AG09309 (cell line): ENCODE measurements at regions not wholly inside any gene's neighbourhood (a gene's known extent, or its start where the extent isn't known, plus 50 kb on each side); places are given as distances from the start of the nearest gene placed in this dataset.

Experiments used
- DNase-seq: peaks from one replicate; pipeline ENCODE4 v3.0.0-alpha.2; 2010; ENCODE audit warnings: low read depth
- H3K4me3 ChIP-seq: 2 replicates; pipeline ENCODE4 v1.5.1; 2011; ENCODE audit warnings: mild to moderate bottlenecking, low read depth, low read length, moderate library complexity; ENCODE audit not compliant: control insufficient read depth
- TF ChIP-seq, protein P1 (sequence below): IDR thresholded peaks from 2 replicates; pipeline ENCODE4 v1.5.1; 2011; ENCODE audit warnings: mild to moderate bottlenecking, low read depth, low read length, inconsistent platforms; ENCODE audit not compliant: insufficient read depth, control insufficient read depth; ENCODE audit errors: missing control alignments

DNA sequence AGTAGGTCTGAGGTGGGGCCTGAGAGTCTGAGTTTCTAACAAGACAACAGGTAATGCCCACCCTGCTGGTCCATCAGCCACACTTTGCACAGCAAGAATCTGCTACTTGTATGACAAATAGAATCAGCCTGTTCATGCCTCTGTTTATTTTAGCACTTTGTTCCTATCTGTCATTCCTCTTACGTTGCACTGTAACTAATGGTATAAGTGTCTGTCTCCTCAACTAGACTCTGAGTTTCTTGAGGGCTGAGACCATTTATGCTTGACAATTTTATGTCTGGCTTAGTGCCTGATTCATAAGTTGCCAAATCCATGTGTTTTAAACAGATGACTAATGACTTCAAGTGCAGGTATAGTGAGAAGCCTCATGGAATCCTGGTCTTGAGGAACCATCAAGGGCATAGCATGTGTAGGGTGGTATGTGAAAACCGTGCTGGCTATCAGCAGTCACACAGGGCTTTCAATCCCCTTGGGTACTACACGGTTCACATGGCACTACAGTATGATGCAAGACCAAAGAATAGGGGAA is 209.7 kb downstream of the C11orf91 start:
- no peak overlapping the region for H3K4me3 ChIP-seq
- TF ChIP-seq, protein P1, sequence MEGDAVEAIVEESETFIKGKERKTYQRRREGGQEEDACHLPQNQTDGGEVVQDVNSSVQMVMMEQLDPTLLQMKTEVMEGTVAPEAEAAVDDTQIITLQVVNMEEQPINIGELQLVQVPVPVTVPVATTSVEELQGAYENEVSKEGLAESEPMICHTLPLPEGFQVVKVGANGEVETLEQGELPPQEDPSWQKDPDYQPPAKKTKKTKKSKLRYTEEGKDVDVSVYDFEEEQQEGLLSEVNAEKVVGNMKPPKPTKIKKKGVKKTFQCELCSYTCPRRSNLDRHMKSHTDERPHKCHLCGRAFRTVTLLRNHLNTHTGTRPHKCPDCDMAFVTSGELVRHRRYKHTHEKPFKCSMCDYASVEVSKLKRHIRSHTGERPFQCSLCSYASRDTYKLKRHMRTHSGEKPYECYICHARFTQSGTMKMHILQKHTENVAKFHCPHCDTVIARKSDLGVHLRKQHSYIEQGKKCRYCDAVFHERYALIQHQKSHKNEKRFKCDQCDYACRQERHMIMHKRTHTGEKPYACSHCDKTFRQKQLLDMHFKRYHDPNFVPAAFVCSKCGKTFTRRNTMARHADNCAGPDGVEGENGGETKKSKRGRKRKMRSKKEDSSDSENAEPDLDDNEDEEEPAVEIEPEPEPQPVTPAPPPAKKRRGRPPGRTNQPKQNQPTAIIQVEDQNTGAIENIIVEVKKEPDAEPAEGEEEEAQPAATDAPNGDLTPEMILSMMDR = no peak
- DNase-seq = no peak

DNA sequence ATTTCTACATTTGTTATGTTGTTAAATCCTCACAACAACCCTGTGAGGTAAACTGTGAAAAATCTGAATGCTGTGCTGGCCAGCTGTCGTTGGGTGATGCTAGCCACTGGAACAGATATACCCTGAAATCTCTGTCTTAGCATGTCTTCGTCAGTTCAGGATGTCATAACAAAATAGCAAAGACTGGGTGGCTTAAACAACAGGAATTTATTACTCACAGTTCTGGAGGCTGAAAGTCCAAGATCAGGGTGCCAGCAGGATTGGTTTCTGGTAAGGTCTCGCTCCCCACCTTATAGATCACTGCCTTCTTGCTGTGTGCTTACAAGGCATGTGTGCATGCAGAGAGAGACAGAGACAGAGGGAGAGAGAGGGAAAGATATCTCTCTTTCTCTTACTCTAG is 211.7 kb downstream of the C11orf91 start:
- no peak for DNase-seq
- TF ChIP-seq, protein P1 = no peak
- no peak overlapping the region for H3K4me3 ChIP-seq

DNA sequence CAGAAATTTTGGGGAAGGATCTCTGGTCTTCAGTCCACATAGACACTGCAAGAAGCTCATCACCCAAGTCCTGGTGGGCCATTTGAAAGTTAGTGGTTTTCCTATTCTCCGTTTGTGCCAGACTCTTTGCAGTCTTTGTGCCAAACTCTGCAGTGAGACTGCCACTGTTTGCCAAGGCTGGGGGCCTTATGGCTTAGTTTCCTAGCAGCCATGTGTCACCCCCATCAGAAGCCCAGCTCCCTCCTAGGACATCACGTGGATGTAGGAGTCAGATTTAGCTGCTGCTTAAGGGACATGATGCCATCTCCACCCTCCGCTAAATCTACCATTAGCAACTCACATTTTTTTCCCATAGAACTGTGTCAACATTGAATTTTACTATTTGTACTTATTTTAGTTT is 220.0 kb downstream of the C11orf91 start:
- no peak overlapping the region for H3K4me3 ChIP-seq
- no peak for DNase-seq
- TF ChIP-seq, protein P1 = no peak

DNA sequence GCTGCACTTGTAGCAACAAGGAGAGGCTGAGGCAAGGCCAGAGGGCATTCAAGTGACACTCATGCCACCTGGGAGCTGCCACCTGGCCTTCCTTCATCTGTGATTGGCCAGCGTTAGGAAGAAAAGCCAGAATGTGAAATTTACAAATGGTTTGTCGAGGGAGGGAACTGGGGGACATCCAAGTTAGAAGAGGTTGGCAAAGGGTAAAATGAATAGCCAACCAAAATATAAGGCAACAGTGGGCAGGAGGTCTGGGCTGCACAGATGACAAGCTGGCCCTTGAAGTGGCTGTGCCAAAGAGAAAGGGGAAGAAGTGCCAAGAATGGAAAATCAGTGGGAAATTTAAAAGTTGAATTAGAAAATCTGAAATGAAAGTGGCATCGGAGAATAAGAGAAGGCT is 221.4 kb downstream of the C11orf91 start:
- no peak for DNase-seq
- TF ChIP-seq, protein P1 = no peak
- no peak overlapping the region for H3K4me3 ChIP-seq

DNA sequence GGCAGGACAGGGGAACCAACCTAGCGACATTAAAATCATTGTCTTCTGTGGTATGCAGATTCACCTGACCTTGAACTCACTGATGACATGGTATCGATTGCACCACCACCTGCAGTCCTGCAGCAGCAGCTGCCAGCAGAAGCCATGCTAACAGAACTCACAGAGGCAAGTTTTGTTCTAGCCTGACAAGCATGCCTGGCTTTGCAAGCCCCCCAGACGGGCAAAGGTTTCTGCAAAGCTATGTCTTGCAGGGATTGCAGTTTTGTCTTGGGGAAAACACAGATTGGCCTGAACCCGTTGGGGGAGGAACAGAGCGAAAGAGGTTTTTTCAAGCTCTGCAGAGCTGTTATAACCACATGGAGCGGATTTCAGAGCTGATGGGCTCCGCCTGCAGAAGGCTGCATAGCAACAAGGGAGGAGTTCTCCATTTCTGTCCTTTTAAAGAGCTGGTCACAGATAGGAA is 221.0 kb downstream of the HIPK3 start:
- H3K4me3 ChIP-seq = no peak overlapping the region
- DNase-seq = no peak

DNA sequence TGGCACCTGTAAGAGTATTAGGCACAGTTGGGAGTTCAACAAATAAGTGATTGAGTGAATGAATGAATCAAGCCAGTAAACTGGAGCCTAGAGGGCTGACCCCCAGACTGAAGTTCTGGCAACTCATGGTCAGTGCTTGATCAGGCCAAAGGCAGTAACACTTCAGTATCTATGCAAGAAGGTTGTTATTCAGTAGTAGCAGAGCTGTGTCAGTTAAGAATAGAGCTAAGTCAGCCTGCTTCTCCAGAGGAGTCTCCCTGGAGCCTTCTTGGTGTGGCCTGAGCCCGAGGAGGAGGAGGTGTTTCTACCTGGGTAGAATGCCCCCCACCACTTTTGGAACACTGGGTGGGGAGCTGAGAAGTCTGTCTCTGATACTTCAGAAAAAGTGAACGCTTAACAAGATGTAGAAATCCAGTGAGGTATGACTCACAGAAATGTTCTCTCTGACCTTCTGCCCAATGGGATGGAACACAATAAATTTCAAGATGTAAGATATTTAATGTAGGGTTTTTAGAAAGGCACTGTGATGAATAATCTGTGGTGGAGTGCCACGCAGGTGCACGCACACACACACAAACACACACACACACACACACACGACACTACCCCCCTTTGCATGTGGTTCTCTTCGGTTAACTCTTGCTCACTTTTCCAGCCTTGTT is 219.9 kb downstream of the HIPK3 start:
- H3K4me3 ChIP-seq = no peak overlapping the region
- TF ChIP-seq, protein P1 = no peak
- DNase-seq = no peak

More for the DNA sequence above, 221.0 kb downstream of the HIPK3 start:
- TF ChIP-seq, protein P1 = no peak
